GM19035 (cell line): ENCODE measurements at regions not wholly inside any gene's neighbourhood (a gene's known extent, or its start where the extent isn't known, plus 50 kb on each side); places are given as distances from the start of the nearest gene placed in this dataset.

Experiments
- ATAC-seq: cut with Tn5 transposase; IDR thresholded peaks from one replicate; pipeline ENCODE4 v1.9.1; 2021; ENCODE audit not compliant: unreplicated experiment

- no peak for ATAC-seq
Observed at GRCh38 chr3:24748520-24748919, 253.9 kb upstream of the THRB start.

- ATAC-seq, result no peak
Observed at GRCh38 chr3:24751020-24751419, 256.4 kb upstream of the THRB start.

- no peak for ATAC-seq
Observed at GRCh38 chr3:24756101-24756888, 261.6 kb upstream of the THRB start.

- no peak for ATAC-seq
Observed at GRCh38 chr3:24763393-24763792, 268.7 kb upstream of the THRB start.

GRCh38 chr3:24764236-24764915, 269.7 kb upstream of the THRB start:
- ATAC-seq, result no peak

GRCh38 chr3:24765399-24765798, 270.7 kb upstream of the THRB start:
- ATAC-seq, result no peak

- no peak for ATAC-seq
Observed at GRCh38 chr3:24769918-24770317, 275.3 kb upstream of the THRB start.

GRCh38 chr3:24773798-24774197, 279.1 kb upstream of the THRB start:
- ATAC-seq, result peak; percentile 72

- ATAC-seq, result no peak
Observed at GRCh38 chr3:24780991-24781390, 286.3 kb upstream of the THRB start.

- no peak for ATAC-seq
Observed at GRCh38 chr3:24781454-24781853, 286.8 kb upstream of the THRB start.

- ATAC-seq, result no peak
Observed at GRCh38 chr3:24793896-24794295, 299.2 kb upstream of the THRB start.

GRCh38 chr3:24802614-24803013, 308.0 kb upstream of the THRB start:
- peak; percentile 98 for ATAC-seq

GRCh38 chr3:24804095-24804494, 309.4 kb upstream of the THRB start:
- ATAC-seq, result no peak

GRCh38 chr3:24810881-24811280, 316.2 kb upstream of the THRB start:
- ATAC-seq, result no peak

- ATAC-seq, result no peak
Observed at GRCh38 chr3:24812116-24812515, 317.5 kb upstream of the THRB start.

- ATAC-seq, result no peak
Observed at GRCh38 chr3:24818055-24818454, 323.4 kb upstream of the THRB start.

GRCh38 chr3:24828011-24828410, 333.4 kb upstream of the THRB start:
- ATAC-seq, result no peak

GRCh38 chr3:24828551-24828950, 333.9 kb upstream of the THRB start:
- ATAC-seq, result no peak

GRCh38 chr3:24829011-24829581, 334.4 kb upstream of the THRB start:
- no peak for ATAC-seq

- no peak for ATAC-seq
Observed at GRCh38 chr3:24829629-24830229, 335.1 kb upstream of the THRB start.

GRCh38 chr3:24830230-24831152, 335.8 kb upstream of the THRB start:
- ATAC-seq, result no peak
